Inferior parietal cortex (tissue), 1 donor: ENCODE measurements at regions not wholly inside any gene's neighbourhood (a gene's known extent, or its start where the extent isn't known, plus 50 kb on each side); places are given as distances from the start of the nearest gene placed in this dataset.
"Not testable (repeated sequence)": the region's sequence is repeated elsewhere in the genome, so short reads cannot be mapped to it uniquely, and the experiment has no call there.

Experiments
- DNase-seq: peaks from one replicate; pipeline ENCODE4 v3.0.0-alpha.2; 2016; ENCODE audit errors: extremely low spot score

DNA sequence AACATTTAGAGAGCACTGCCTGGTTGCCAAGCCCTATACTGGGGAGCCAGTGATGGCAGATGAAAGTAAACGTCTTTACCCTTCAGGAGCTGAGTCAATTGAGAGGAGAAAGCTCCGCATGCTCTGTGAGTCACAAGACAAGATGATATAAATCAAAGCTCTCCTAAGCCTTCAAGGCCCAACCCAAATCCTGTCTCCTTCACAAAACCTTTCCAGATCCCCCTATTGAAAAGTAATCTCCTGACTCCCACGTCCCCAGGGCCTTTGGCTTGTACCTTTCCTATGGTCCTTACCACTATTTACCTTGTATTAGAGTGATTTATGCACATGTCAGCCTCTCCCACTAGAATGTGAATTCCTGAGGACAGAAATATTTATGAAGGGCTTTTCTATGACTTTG, 230.1 kb upstream of the TENM4 start:
- DNase-seq, result no peak

DNA sequence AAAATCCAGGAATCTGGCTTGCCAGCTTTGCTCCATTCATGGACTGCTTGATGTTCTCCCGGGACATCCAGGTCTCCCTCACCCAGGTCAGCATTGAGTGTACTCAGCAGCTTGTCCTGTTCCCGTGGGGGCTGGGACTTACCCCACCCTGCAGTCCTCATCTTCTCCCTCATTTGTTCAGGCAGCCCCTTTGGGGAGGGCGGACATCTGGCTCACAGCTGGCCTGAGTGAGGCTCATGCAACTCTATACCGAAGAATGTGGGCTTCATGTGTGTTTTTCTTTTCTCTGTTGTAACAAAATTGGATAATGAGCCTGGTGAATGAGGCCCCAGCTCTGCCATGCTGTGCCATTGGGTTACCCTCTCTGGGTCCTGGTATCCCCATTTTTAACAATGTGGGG, 227.7 kb upstream of the TENM4 start:
- DNase-seq, result no peak

GRCh38 chr11:79667380-79667779, 226.6 kb upstream of the TENM4 start:
- DNase-seq, result no peak

GRCh38 chr11:79663017-79663416, 222.2 kb upstream of the TENM4 start:
- no peak for DNase-seq

- DNase-seq, result no peak
These were observed 220.5 kb upstream of the TENM4 start for GRCh38 chr11:79661373-79661772.

GRCh38 chr11:79648766-79649520, 208.1 kb upstream of the TENM4 start:
- DNase-seq, result no peak

DNA sequence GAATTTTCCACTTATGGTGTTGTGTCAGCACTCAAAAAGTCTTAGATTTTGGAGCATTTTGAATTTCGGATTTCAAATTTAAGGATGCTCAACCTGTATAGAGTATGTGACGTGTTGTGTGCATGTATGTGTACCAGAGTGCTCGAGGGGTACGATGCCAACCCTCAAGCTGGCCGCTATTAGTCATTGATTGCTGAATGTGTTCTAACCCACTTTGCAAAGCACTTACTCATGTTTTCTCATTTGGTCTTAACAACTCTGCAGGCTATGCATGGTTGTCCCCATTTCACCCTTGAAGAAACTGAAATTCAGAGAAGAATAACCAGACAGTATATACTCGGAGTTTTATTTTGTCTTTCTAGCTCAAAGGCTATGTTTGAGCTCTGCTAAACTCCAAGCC, 196.4 kb upstream of the TENM4 start:
- no peak for DNase-seq

GRCh38 chr11:79634905-79635304, 194.1 kb upstream of the TENM4 start:
- no peak for DNase-seq

DNA sequence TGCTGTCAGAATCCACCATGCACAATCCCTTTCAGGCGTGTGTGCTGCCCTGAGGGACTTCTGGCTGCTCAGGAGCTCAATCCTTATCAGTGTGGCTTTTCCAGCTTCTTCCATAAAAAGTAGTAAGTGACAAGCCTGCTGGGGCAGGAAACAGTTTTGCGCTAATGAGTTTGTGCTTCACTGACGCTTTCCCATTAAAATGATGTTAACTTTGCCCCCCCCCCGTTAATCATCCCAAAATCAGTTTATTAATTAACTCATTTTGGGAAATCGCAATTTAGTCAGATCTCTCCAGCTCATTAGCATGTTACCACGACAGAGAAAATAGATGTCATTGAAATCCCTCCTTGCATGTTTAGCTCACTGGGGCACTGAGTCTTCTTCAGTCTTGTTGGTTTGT, 186.5 kb upstream of the TENM4 start:
- DNase-seq, result no peak

GRCh38 chr11:79626135-79627075, 185.6 kb upstream of the TENM4 start:
- no peak for DNase-seq

GRCh38 chr11:79623375-79623774, 182.5 kb upstream of the TENM4 start:
- DNase-seq, result no peak

- no peak for DNase-seq
These were observed 176.7 kb upstream of the TENM4 start for GRCh38 chr11:79617561-79617960.

DNA sequence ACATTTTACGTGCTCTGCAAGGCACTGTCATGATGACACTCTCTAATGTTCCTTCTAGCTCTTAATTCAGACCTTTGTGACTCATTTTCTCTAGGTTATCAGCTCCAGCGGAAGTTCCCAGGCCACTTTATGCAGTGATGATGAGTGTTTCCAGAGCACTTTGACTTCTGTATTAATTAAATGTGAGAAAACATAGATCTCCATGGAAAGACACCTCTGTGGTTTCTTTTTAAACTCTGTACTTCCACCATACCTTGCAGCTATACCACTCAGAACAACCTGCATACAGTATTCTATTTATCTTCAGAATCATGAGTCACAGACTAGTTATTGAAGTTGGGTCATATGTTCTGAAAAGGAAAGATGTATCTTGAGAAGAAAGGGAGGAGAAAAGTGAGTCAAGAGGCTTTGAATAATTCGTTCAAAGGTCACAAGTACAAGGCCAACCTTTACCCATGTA, 175.6 kb upstream of the TENM4 start:
- DNase-seq, result no peak

DNA sequence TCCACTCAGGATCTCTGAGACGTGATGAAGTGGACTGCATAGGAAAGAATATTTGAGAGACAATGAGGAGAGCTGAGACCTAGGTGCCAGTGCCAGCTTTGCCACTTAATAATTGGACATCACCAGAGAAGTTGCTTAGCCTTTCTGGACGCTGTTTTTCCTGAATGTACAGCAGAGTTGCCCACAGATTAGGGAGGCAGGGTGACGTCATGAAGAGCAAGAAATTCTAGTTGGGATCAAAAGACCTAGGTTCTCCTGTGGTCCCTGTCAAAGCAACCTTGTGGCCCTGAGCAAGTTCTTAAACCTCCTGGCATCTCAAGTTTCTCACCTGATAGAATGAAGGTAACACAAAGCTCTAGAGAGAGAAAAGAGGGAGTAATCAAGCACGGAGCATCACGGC, 174.6 kb upstream of the TENM4 start:
- no peak for DNase-seq

- DNase-seq, result no peak
These were observed 169.8 kb upstream of the TENM4 start for GRCh38 chr11:79610678-79611077.

DNA sequence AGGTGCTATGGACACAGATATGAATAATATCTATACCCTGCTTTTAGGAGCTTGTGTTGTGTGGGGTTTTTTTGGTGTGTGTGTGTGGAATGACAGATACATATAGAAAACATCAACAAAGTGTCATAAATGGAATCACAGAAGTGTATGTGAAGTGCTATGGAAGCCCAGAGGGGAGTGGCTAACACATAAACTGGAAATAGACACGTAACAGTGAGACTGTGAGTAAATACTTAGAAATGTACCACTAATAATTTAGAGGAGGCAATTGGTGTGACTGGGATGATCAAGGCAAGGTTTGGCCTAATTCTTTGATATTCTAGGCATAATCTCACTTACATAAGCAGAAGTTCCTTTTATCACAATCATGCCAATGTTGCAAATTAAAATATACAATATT, 169.3 kb upstream of the TENM4 start:
- no peak for DNase-seq

GRCh38 chr11:79609511-79609910, 168.7 kb upstream of the TENM4 start:
- DNase-seq, result no peak

- DNase-seq, result not testable (repeated sequence)
These were observed 165.6 kb upstream of the TENM4 start for GRCh38 chr11:79606461-79606860.

GRCh38 chr11:79600711-79601110, 159.9 kb upstream of the TENM4 start:
- DNase-seq, result no peak

- no peak for DNase-seq
These were observed 154.0 kb upstream of the TENM4 start for GRCh38 chr11:79594834-79595233.

GRCh38 chr11:79592824-79593223, 152.0 kb upstream of the TENM4 start:
- no peak for DNase-seq

DNA sequence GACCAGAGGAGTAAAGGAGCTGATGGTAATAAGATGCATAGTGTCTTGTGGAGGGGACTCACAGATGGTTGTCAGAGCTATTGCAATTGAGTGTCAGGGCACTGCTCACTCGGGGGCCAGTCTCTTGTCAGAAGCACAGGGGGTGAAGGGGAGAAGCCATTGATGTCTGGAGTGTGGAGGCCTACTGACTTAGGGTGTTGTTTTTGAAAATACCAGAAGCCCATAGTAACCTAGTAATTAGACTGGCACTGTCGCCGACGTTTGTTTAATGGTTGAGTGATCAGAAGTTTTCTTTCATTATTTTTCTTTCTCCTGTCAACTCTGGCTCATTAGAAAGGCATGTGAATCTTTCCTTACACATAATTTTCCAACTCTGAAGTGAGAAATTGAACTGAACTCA, 151.6 kb upstream of the TENM4 start:
- no peak for DNase-seq

DNA sequence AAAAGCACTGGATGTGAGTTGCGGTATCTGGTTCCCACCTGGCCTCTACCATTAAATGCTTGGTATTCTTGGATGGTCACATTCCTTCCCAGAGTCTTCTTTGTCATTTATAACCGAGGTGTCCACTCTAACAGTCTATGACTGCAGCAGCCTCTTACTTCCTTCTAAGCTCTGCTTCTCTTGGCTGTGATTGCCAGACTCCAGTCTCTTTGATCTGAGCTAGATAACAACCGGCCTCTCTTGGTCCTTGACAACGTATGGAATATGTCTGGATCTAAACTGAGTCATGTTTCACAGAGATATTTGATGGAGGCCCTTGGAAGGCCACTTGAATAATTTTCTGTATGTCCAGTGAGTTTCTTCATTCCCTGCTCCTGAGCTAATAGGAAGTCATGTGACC, 141.6 kb upstream of the TENM4 start:
- DNase-seq, result no peak
